CD4-positive, alpha-beta T cell treated with Interleukin-6 at 100 ng/mL for 8 hours (primary cell): ENCODE measurements at regions not wholly inside any gene's neighbourhood (a gene's known extent, or its start where the extent isn't known, plus 50 kb on each side); places are given as distances from the start of the nearest gene placed in this dataset.
A peak's percentile ranks its signal among the peaks of the same experiment; 100 is the strongest.
"Not testable (repeated sequence)": the region's sequence is repeated elsewhere in the genome, so short reads cannot be mapped to it uniquely, and the experiment has no call there.

ENCODE experiments used
- DNase-seq: peaks from one replicate; pipeline ENCODE4 v3.0.0-alpha.2; 2020; ENCODE audit warnings: mixed read lengths, low spot score

DNA sequence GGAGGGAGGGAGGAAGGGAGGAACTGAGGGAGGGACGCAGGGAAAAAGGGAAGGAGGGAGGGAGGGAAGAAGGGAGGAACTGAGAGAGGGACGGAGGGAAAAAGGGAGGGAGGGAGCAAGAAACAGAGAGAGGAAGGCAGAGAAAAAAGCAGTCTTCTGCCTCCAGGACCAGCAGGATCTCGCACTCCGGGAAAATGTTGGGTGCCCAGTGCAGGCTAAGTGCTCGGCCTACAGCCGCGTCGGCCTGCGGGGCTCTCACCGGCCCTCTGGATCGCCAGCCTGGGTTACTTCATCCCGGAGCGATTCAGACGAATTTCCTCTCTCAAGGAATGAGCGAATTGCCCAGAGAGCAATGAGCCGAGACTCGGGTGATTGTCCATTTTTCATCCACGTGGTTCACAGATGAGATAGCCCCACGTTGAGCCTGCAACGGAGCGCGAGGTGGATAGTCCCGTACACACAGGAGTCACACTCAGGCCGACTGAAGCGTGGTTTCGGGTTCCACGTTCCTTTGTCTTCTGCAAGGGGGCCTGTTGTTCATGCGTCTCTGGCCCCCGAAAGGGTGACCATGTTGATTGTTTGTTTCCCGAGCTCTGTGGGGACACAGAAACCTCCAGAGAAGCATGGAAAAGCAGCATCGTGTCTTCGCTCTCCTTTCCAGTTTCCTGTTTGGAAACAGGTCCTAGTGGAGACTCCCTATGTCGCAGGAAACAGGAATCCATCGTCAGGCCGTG is 1937.1 kb upstream of the DEFB115 start:
- DNase-seq, result not testable (repeated sequence)

DNA sequence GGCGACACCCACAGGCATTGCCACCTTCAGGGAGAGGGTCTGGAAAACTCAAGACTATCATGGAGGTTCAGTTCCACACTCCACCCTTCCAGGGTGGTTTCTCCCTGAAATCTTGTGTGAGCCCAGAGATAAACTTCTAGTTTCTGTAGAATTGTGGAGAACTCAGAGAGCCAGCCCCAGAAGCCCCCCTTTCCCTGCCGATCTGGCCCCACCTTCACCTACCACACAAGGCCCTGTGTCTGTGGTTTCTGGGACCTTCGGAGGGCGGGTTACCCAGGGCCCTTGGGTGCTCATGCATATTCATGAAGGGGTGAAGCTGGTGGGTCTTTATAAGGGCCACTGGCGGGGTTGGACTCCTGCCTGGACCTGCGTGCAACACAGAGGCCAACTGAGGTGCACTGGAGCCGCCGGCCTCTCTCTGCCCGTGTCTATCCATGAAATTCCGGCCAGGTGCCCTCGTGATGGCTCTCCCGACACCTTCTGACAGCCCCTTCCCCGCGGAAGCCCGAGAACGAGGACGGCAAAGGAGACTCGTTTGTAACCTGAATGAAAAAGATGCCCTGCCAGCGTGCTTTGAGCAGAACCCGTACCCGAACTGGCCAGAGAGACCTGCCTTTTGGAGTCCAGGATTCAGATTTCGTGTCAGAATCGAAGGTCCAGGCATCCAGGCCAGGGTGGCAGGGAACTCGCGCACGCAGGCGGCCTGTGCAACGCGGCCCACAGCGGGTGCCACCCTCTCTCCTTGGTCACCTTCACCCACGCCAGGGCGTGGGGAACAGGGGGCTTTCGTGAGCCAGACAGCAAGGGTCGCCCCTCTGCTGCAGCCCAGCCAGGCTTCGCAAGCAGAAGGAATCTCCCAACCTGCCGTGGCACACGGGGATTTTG is 1933.6 kb upstream of the DEFB115 start:
- DNase-seq, result not testable (repeated sequence)

DNA sequence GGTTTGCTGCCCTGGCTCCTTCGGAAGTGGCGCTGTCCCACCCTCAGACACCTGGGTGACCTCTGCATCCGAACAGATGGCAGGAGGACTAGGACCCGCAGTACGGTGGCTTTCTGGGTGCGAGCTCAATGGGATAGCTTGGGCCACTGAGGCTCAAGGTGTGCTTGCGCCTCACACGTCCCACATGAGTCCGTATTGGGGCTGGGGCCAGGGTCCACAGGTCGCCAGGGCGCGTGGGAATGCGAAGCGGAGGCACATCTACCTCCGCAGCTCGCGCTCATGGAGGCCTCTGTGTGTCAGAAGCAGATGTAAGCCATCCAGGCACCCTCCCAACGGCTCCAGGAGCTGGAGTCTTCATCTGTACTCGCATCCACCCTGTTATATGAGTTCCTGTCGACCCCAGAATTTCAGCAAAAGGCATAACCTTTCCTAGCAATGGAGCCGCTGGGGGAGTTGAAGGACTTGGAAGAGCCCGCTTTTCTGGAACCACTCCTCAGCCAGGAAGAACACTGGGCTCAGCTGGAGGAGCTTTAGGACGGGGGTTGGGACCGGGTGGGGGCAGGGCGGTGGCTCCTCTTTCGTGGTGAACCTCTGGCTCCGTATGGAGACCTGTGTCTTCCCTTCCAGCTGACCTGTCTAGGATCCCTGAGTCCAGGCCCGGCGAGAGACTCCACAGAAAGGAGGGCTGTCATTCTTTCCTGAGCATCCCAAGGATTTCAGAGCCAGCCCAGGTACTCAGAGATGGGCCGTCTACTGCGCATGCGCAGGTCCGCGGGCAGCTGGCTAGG is 1932.8 kb upstream of the DEFB115 start:
- not testable (repeated sequence) for DNase-seq

DNA sequence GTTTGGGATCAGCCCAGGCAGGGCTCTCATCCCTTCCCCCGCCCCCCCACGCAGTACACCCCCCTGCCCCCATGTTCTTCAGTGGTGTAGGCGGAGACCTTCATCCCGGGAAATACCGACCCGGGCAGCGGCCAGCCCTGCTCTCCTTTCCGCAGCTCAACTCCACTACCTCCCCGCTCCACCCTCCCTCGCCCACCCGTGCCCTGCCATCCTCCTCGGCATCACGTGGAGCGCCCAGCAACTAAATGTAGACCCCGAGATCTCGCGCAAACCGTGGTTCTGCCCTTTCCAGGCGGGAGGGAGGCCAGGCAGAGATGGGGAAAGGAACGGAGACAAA is 1932.2 kb upstream of the DEFB115 start:
- no peak for DNase-seq

DNA sequence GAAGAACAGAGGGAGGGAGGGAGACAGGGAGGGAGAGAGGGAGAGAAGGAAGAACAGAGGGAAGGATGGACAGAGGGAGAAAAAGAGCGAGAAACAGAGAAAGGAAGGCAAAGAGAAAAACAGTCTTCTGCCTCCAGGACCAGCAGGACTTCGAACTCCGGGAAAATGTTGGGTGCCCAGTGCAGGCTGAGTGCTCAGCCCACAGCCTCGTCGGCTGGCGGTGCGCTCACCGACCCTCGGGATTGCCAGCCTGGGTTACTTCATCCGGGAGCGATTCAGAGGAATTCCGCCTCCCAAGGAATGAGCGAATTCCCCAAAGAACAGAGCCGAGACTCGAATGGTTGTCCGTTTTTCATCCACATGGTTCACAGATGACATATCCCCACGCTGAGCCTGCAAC is 1931.7 kb upstream of the DEFB115 start:
- DNase-seq, result not testable (repeated sequence)

DNA sequence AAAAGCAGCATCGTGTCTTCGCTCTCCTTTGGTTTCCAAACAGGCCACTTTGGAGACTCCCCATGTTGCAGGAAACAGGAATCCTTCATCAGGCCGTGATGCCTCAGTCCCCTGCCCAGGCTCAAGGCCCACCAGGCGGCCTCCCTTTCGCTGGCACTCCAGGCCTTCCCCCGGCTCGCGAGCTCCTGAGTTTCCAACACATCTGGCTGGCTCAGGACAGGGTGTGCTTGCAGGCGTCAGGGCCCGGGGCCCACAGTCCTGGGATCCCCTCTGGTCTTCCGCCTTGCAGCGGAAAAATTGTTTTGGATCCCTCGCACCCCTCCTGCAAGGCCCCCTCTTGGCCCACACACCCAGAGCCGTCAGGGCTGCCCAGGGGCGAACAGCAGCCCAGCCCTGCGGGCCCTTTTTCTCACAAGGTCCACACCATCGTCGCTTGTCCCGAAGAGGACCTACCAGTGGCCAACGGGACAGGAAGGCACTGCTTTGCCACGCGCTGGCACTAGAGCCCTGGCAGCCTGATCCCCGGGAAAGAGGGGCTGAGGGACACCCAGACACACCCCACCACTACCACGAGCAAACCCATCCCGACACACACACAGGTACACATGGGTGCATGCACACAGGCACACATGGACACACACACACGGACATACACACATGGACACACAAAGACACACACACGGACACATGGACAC is 1930.9 kb upstream of the DEFB115 start:
- DNase-seq, result no peak

DNA sequence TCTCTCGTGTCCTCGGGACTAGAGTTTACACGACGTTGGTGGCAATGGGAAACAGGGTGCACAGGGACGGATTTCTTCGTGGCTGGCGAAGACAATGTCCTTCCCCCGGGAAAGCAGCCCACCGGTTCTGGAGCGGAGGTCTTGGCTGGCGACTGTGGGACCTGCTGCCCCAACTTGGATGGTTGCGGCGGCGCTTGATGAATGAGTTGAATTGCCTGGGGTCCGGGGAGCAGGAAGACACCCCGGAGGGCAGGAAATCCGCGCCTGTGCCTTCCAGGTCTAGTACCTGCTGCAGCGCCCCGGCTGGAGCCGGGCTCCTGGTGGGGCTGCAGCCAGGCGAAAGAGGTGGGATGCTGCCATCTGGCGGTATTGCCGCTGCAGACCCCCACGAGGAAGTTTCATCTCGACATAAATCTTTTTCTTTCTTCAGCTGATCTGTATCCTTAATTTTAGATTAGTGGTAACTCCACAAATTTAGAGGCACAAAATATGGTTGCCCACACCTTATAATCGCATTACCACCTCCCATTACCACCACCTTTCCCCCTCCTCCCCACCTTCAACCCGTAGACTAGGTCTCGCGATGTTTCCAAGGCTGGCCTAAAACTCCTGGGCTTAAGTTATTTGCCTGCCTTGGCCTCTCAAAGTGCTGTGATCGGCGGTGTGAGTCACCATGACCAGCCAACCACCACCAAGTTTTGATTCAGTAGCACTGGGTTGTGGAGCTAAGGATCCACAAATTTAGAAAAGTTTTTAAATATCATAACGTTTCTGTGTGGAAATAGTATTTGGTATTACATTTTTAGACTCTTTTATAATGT is 1929.7 kb upstream of the DEFB115 start:
- not testable (repeated sequence) for DNase-seq

DNA sequence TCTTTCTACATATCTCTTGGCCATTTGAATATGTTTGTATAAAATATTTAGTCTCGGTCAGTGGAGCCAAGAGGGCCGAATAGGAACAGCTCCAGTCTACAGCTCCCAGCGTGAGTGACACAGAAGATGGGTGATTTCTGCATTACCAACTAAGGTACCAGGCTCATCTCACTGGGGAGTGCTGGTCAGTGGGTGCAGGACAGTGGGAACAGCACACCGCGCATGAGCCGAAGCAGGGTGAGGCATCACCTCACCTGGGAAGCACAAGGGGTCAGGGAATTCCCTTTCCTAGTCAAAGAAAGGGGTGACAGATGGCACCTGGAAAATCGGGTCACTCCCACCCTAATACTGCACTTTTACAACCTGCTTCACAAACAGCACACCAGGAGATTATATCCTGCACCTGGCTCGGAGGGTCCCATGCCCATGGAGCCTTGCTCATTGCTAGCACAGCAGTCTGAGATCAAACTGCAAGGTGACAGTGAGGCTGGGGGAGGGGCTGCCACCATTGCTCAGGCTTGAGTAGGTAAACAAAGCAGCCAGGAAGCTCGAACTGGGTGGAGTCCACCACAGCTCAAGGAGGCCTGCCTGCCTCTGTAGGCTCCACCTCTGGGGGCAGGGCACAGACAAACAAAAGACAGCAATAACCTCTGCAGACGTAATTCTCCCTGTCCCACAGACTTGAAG is 1926.9 kb upstream of the DEFB115 start:
- DNase-seq, result not testable (repeated sequence)

GRCh38 chr20:29349836-29350235 is 1907.6 kb upstream of the DEFB115 start:
- DNase-seq, result no peak

- DNase-seq, result not testable (repeated sequence)
Measured at GRCh38 chr20:29375937-29376336, 1881.5 kb upstream of the DEFB115 start.

- not testable (repeated sequence) for DNase-seq
Measured at GRCh38 chr20:29392853-29393252, 1864.6 kb upstream of the DEFB115 start.

GRCh38 chr20:29408034-29408695 is 1849.3 kb upstream of the DEFB115 start:
- peak; percentile 3 for DNase-seq

- not testable (repeated sequence) for DNase-seq
Measured at GRCh38 chr20:29408707-29409106, 1848.8 kb upstream of the DEFB115 start.

- not testable (repeated sequence) for DNase-seq
Measured at GRCh38 chr20:29409160-29409689, 1848.2 kb upstream of the DEFB115 start.

GRCh38 chr20:29409833-29410805 is 1847.3 kb upstream of the DEFB115 start:
- DNase-seq, result peak; percentile 5

DNA sequence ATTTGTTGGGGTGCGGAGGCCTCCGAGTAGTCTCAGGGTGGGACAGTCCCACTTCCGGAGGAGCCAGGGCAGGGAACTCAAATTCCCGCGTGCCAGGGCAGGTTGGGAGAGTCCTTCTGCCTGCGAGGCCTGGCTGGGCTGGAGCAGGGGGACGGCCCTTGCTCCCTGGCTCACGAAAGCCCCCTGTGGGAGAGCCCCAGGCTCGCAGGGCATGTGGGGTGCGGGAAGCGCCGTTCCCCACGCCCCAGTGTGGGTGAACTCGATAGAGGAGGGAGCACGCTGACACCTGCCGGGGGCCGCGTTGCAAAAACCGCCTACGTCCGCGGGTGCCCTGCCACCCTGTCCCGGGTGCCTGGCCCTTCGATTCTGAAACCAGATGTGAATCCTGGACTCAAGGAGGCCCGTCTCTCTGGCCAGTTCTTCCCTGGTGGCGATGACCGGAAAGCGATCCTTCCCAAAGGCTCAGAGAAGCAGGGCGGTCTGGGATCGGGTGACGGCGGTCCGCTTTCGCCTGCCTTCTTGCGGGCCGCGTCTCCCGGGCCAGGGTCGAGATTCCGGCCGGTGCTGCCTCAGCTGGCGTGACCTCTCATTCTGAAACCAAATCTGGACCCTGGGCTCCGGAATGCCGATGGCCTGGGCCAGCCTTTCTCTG is 1846.5 kb upstream of the DEFB115 start:
- DNase-seq, result no peak

- DNase-seq, result not testable (repeated sequence)
Measured at GRCh38 chr20:29411458-29411820, 1846.0 kb upstream of the DEFB115 start.

GRCh38 chr20:29419378-29419777 is 1838.1 kb upstream of the DEFB115 start:
- DNase-seq, result no peak
